ENCODE measurements at regions not wholly inside any gene's neighbourhood (a gene's known extent, or its start where the extent isn't known, plus 50 kb on each side); places are given as distances from the start of the nearest gene placed in this dataset.

- no peaks in the 10 kb centered on the region for H3K9me3 ChIP-seq (ENCODE audit: control insufficient read depth, insufficient read depth, low read depth, low read length)
- peak; percentile 78; the same call in 1 of the 2 replicates for TF ChIP-seq ZNF664 (tag by site-specific recombination; IDR thresholded peaks at IDR 0.05)
- TF ChIP-seq GFI1B (tag by site-specific recombination; IDR thresholded peaks at IDR 0.05), result no peak
- H3K4me1 ChIP-seq (ENCODE audit: control insufficient read depth, insufficient read depth, low read length), result no peaks in the 10 kb centered on the region
- no peak overlapping the region for H3K27ac ChIP-seq (ENCODE audit: extremely low read depth, low read depth, low read length)
- H3K4me3 ChIP-seq (ENCODE audit: low read depth, low read length), result no peak overlapping the region
- CTCF ChIA-PET, result interaction anchor here (0.6 kb wide), 1 partner anchor 382 kb away, joined by 3 read pairs; no protein-coding TSS in a partner anchor
- POLR2A ChIA-PET, result no interaction called here
- H3K36me3 ChIP-seq (ENCODE audit: control insufficient read depth in 2 of 2, insufficient read depth in 1 of 2, low read length in 2 of 2), result no peaks in the 10 kb centered on the region
Observed at GRCh38 chr12:75908961-75909605, 122.5 kb downstream of the PHLDA1 start.

GRCh38 chr12:75905922-75906321 lies 125.7 kb downstream of the PHLDA1 start:
- ChIA-PET CTCF (no interaction called here), POLR2A (no interaction called here)
- TF ChIP-seq FEZF1 (tag by site-specific recombination; IDR thresholded peaks at IDR 0.05) (peak; percentile 27; the same call in 1 of the 2 replicates), ZFP69B (tag by site-specific recombination; IDR thresholded peaks at IDR 0.05) (no peak)
- Histone ChIP-seq H3K27ac (ENCODE audit: extremely low read depth, low read depth, low read length) (no peak overlapping the region), H3K4me1 (ENCODE audit: control insufficient read depth, insufficient read depth, low read length) (no peaks in the 10 kb centered on the region), H3K36me3 (ENCODE audit: control insufficient read depth in 2 of 2, insufficient read depth in 1 of 2, low read length in 2 of 2) (no peaks in the 10 kb centered on the region), H3K9me3 (ENCODE audit: control insufficient read depth, insufficient read depth, low read depth, low read length) (no peaks in the 10 kb centered on the region), H3K4me3 (ENCODE audit: low read depth, low read length) (no peak overlapping the region)

- ChIA-PET CTCF (interaction anchor here (0.6 to 0.7 kb wide), 3 partner anchors 27 to 340 kb away, joined by 3 to 4 read pairs (median 3); no protein-coding TSS in a partner anchor), POLR2A (no interaction called here)
- H3K9me3 ChIP-seq (ENCODE audit: control insufficient read depth, insufficient read depth, low read depth, low read length), result no peaks in the 10 kb centered on the region
- no peaks in the 10 kb centered on the region for H3K4me1 ChIP-seq (ENCODE audit: control insufficient read depth, insufficient read depth, low read length)
- TF ChIP-seq ZFP69B (tag by site-specific recombination; IDR thresholded peaks at IDR 0.05), result no peak
- no peak for TF ChIP-seq KLF8 (tag by site-specific recombination; IDR thresholded peaks at IDR 0.05)
- no peak for TF ChIP-seq ZNF561 (tag by site-specific recombination; IDR thresholded peaks at IDR 0.05; ENCODE audit: borderline replicate concordance)
- no peak for TF ChIP-seq HIC1 (tag by site-specific recombination; IDR thresholded peaks at IDR 0.05)
- TF ChIP-seq, protein P1, sequence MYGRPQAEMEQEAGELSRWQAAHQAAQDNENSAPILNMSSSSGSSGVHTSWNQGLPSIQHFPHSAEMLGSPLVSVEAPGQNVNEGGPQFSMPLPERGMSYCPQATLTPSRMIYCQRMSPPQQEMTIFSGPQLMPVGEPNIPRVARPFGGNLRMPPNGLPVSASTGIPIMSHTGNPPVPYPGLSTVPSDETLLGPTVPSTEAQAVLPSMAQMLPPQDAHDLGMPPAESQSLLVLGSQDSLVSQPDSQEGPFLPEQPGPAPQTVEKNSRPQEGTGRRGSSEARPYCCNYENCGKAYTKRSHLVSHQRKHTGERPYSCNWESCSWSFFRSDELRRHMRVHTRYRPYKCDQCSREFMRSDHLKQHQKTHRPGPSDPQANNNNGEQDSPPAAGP (tag by site-specific recombination; IDR thresholded peaks at IDR 0.05), result no peak
- TF ChIP-seq ZNF777 (tag by site-specific recombination; IDR thresholded peaks at IDR 0.05; ENCODE audit: borderline replicate concordance), result no peak
- TF ChIP-seq GLI4 (tag by site-specific recombination; IDR thresholded peaks at IDR 0.05), result no peak
- TF ChIP-seq ZNF223 (tag by site-specific recombination; IDR thresholded peaks at IDR 0.05), result no peak
- no peak for TF ChIP-seq ZBTB49 (tag by site-specific recombination; IDR thresholded peaks at IDR 0.05; ENCODE audit: low read depth)
- TF ChIP-seq ZNF837 (tag by site-specific recombination; IDR thresholded peaks at IDR 0.05), result no peak
- no peak for TF ChIP-seq ZNF169 (tag by site-specific recombination; IDR thresholded peaks at IDR 0.05)
- TF ChIP-seq ZNF214 (tag by site-specific recombination; IDR thresholded peaks at IDR 0.05; ENCODE audit: borderline replicate concordance), result no peak
- no peak for TF ChIP-seq ZNF621 (tag by site-specific recombination; IDR thresholded peaks at IDR 0.05)
- no peak for TF ChIP-seq ZBTB8A (tag by site-specific recombination; IDR thresholded peaks at IDR 0.05)
- TF ChIP-seq ZSCAN4 (tag by site-specific recombination; IDR thresholded peaks at IDR 0.05), result no peak
- no peaks in the 10 kb centered on the region for H3K36me3 ChIP-seq (ENCODE audit: control insufficient read depth in 2 of 2, insufficient read depth in 1 of 2, low read length in 2 of 2)
- no peak overlapping the region for H3K27ac ChIP-seq (ENCODE audit: extremely low read depth, low read depth, low read length)
- H3K4me3 ChIP-seq (ENCODE audit: low read depth, low read length), result no peak overlapping the region
Observed at GRCh38 chr12:75900781-75901254, 130.8 kb downstream of the PHLDA1 start.
